ENCODE measurements at regions not wholly inside any gene's neighbourhood (a gene's known extent, or its start where the extent isn't known, plus 50 kb on each side); places are given as distances from the start of the nearest gene placed in this dataset.

DNA sequence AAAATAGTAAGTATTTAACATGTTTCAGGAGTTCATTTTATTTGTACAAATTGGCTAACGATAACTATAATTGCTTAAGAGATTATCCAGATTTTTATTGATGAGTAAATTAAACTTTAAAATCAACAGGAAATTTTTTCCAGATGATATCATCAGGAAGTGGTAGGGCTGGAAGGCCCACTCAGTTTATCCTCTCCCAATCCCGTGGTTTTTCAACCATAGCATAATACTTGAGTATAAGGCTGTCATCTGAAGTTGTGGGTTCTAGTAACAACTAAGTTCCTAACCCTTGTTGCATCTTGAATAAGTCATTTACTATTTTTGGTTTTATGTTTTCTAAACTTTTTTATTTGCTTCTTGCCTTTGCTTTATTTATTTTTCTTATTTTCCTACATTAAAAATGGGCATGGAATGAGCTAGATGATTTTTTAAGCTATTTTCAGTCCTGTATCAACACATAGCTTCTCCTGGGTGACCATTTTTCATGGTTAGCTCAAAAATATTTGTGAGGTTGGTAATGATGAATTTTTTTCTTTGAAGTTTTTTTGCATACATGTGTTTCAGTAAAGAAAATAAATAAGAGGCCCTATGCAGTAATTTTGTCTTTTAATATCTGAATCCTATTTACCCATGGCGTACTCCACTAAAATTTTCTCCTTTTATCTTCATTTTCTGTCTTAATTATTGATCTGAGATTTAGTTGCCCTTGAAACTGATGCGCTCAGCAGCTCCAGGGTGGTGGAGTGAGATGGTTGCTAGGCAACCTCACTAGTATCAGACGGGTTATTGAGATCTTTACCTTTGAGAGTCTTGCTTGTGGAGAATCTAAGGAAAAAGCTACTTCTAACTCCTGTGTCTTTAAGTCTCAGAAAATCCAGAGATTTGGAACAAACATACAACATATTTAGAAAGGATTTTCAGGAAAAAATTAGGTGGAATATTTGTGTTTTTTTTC lies 452.0 kb upstream of the CCDC179 start:
- H3K4me3 ChIP-seq: no peak overlapping the region
- 63 to 72% methylated on average over 5 of the region's 5 CpGs for WGBS, 2 donors
- no peak overlapping the region for H3K27ac ChIP-seq (ENCODE audit: low read depth in 1 of 2, low read length in 1 of 2)
- no peak for ATAC-seq (ENCODE audit: insufficient read depth, low FRiP score)
- no peaks in the 10 kb centered on the region for H3K36me3 ChIP-seq (ENCODE audit: control insufficient read depth in 4 of 4, insufficient read depth in 4 of 4, low read length in 4 of 4)
- no peak overlapping the region for H3K9ac ChIP-seq (ENCODE audit: insufficient read depth in 1 of 2, low read length in 2 of 2)
- H3K4me1 ChIP-seq (ENCODE audit: control insufficient read depth in 5 of 5, insufficient read depth in 5 of 5, low read length in 5 of 5): peaks cover 0 to 8% (median 0%) of the 10 kb centered on the region in 5 donors
- H3K27me3 ChIP-seq (ENCODE audit: control insufficient read depth in 3 of 3, insufficient read depth in 3 of 3, low read length in 2 of 3): no peaks in the 10 kb centered on the region
- H3K9me3 ChIP-seq (ENCODE audit: control insufficient read depth in 4 of 4, insufficient read depth in 3 of 4, low read length in 3 of 4): no peaks in the 10 kb centered on the region
- no peak for TF ChIP-seq CTCF (IDR thresholded peaks at IDR 0.05; ENCODE audit: control extremely low read depth, extremely low read depth)
- no peak for DNase-seq

GRCh38 chr11:23313001-23313400 lies 452.7 kb upstream of the CCDC179 start:
- no peaks in the 10 kb centered on the region for H3K9me3 ChIP-seq (ENCODE audit: control insufficient read depth in 4 of 4, insufficient read depth in 3 of 4, low read length in 3 of 4)
- H3K4me3 ChIP-seq: no peak overlapping the region
- TF ChIP-seq CTCF (IDR thresholded peaks at IDR 0.05; ENCODE audit: control extremely low read depth, extremely low read depth): no peak
- H3K36me3 ChIP-seq (ENCODE audit: control insufficient read depth in 4 of 4, insufficient read depth in 4 of 4, low read length in 4 of 4): no peaks in the 10 kb centered on the region
- H3K27ac ChIP-seq (ENCODE audit: low read depth in 1 of 2, low read length in 1 of 2): no peak overlapping the region
- no peaks in the 10 kb centered on the region for H3K27me3 ChIP-seq (ENCODE audit: control insufficient read depth in 3 of 3, insufficient read depth in 3 of 3, low read length in 2 of 3)
- 33 to 40% methylated on average over 1 of the region's 1 CpG for WGBS, 2 donors
- no peak overlapping the region for H3K9ac ChIP-seq (ENCODE audit: insufficient read depth in 1 of 2, low read length in 2 of 2)
- H3K4me1 ChIP-seq (ENCODE audit: control insufficient read depth in 5 of 5, insufficient read depth in 5 of 5, low read length in 5 of 5): peaks cover 0 to 5% (median 0%) of the 10 kb centered on the region in 5 donors
- ATAC-seq (ENCODE audit: insufficient read depth, low FRiP score) (no peak), DNase-seq (no peak)

DNA sequence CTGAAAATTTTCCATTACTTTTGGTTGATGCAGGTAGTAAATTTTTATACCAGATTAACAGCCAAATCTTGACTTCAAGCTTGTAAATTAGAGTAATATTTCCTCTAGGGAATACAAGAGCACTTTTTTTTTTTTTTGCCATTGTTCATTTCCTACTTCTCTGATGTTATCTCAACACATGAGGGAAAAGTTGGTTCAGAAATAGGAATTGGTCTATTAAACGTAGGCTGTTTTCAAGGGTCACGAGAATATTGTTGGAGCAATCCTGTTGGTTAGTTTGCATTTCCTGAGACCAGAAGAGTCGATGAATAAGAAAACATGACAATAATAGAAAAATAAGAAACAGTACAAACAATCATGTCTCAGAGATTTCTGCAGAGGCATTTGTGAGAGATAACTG lies 453.9 kb upstream of the CCDC179 start:
- no peak overlapping the region for H3K9ac ChIP-seq (ENCODE audit: insufficient read depth in 1 of 2, low read length in 2 of 2)
- no peaks in the 10 kb centered on the region for H3K9me3 ChIP-seq (ENCODE audit: control insufficient read depth in 4 of 4, insufficient read depth in 3 of 4, low read length in 3 of 4)
- DNase-seq: no peak
- WGBS, 2 donors: 52 to 54% methylated on average over 3 of the region's 3 CpGs
- H3K36me3 ChIP-seq (ENCODE audit: control insufficient read depth in 4 of 4, insufficient read depth in 4 of 4, low read length in 4 of 4): no peaks in the 10 kb centered on the region
- no peak overlapping the region for H3K4me3 ChIP-seq
- ATAC-seq (ENCODE audit: insufficient read depth, low FRiP score): no peak
- H3K27ac ChIP-seq (ENCODE audit: low read depth in 1 of 2, low read length in 1 of 2): no peak overlapping the region
- H3K27me3 ChIP-seq (ENCODE audit: control insufficient read depth in 3 of 3, insufficient read depth in 3 of 3, low read length in 2 of 3): no peaks in the 10 kb centered on the region
- TF ChIP-seq CTCF (IDR thresholded peaks at IDR 0.05; ENCODE audit: control extremely low read depth, extremely low read depth): no peak
- H3K4me1 ChIP-seq (ENCODE audit: control insufficient read depth in 5 of 5, insufficient read depth in 5 of 5, low read length in 5 of 5): no peaks in the 10 kb centered on the region

Measured in lung (tissue), 11 donors.